C4-2B (cell line): ENCODE measurements at regions not wholly inside any gene's neighbourhood (a gene's known extent, or its start where the extent isn't known, plus 50 kb on each side); places are given as distances from the start of the nearest gene placed in this dataset.

Experiments used
- CTCF ChIP-seq: fragments of 450-650 bp; conservative IDR thresholded peaks from 2 replicates; pipeline ENCODE4 v1.5.1; 2017; ENCODE audit warnings: mild to moderate bottlenecking
- ZFX ChIP-seq: fragments of 450-650 bp; IDR thresholded peaks from 2 replicates; pipeline ENCODE4 v1.6.1; 2017

GRCh38 chr4:41799126-41799525, 50.6 kb upstream of the PHOX2B start:
- no peak for TF ChIP-seq ZFX
- TF ChIP-seq CTCF = no peak
